ENCODE measurements at regions not wholly inside any gene's neighbourhood (a gene's known extent, or its start where the extent isn't known, plus 50 kb on each side); places are given as distances from the start of the nearest gene placed in this dataset.

DNA sequence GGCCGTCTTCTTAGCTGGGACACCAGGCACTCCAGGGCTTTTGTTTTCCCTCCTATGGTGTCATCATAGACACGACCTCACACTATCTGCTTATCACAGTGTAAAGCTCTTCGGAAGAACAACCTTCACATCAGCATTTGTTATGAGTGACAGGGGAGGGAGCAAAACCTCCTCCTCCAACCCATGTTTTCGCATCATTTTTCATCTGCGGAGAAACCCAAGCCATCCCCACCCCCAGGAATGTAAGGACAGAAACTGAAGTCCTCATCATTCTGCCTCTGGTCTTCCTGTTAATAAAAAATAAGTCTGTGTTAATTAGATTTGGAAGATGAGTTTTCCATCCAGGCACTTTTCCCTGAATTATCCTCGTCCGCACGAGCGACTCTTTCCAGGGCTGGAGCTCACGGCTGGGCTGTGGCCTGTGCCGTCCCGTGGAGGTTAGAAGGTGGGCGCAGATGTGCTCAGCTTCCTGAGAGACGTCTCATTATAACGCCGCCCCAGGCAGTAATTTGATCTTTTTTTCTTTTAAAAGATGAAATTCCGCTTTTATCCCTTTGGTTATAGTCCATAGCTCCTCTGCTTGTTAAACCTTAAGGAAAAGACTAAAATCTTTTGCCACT lies 101.6 kb upstream of the TMEM18 start:
- DNase-seq, result no peak

DNA sequence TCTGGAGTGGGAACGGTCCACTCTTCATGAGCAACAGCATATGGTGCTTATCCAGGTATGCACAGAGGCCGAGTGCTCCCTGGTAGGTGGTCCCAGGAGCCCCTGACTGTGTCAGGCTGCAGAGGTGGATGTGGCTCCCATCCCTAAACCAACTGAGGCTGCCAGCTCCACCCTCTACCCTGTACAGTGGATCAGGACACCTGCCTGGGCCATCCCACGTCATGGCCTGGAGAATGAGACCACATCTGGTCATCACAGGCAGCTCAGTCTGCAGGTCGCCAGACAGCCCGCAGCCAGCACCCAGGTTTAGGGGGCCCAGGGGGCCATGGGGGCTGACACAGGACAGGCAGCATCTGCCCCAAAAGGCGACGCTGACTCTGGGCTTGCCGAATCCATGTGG lies 100.3 kb upstream of the TMEM18 start:
- DNase-seq, result no peak

DNA sequence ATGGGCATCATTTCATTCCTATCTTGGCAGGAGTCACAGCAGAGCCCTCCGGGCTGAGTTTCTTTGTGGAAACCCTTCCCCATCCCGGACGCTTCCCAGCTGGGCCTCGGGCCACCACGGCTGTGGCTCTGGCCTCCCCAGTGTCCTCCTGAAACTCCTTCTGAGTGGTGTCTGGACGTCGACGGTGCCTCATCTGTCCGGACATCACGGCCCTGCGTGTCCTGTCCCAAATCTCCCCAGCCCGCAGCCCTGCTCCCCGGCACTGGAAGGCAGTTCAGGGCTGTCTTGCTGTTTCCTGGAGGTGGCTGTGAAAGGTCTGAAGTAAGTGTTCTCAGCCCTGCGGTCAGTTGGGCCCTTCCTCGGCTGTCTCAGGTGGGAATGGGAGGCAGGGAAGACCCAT lies 99.8 kb upstream of the TMEM18 start:
- DNase-seq, result no peak

DNA sequence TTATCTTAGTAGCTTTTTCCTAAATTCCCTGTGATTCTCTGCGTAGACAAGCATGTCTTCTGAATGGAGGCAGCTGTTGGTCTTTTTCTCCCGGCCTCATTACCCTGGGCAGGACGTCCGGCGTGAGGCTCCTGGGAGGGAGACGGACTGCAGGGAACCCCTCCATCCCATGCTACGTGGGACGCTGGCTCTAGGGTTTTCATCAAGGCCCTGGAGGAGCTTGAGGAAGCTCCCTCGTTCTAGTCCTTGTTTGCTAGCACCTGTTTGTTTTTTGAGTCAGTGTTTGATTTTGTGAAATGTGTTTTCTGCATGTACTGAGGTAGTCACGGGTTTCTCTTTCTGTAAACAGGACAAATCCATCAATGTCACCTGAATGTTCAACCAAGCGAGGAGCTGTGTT lies 99.3 kb upstream of the TMEM18 start:
- no peak for DNase-seq

DNA sequence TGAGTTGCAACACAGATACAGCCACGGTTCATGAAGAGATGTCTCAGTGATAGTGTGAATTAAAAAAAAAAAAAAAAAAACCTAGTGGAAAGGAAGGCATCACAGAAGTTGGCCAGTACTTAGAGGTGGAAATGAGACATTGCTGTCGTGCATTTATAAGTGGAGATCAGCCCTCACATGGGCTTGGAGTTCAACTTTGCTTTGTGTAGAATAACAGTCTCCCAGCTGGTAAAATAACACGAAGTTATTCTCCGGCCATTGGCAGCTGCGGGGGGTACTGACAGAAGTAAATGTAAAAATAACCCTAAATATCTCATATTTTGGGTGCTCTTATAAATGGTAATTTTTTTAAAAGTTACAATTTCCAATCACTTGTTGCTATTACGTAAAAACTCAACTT lies 98.8 kb upstream of the TMEM18 start:
- DNase-seq, result no peak

DNA sequence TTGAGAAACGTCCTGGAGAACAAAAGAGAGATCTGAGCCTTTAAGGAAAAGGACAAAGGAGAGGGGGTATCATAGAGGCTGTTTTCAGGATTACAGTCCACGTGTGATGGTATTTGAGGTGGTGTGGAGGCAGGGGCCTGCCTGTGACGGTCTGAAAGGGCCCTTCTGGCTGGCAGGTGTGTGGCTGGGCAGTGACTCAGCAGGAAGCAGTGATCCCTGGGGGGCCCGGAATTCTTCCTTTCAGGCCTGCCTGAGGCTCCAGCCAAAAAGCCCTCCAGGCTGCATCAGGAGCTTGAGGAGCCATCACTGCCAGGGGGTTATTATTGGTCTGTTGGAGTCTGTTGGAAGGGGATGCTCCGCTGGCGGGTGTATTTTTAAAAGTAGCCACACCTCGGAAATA lies 97.2 kb upstream of the TMEM18 start:
- no peak for DNase-seq

DNA sequence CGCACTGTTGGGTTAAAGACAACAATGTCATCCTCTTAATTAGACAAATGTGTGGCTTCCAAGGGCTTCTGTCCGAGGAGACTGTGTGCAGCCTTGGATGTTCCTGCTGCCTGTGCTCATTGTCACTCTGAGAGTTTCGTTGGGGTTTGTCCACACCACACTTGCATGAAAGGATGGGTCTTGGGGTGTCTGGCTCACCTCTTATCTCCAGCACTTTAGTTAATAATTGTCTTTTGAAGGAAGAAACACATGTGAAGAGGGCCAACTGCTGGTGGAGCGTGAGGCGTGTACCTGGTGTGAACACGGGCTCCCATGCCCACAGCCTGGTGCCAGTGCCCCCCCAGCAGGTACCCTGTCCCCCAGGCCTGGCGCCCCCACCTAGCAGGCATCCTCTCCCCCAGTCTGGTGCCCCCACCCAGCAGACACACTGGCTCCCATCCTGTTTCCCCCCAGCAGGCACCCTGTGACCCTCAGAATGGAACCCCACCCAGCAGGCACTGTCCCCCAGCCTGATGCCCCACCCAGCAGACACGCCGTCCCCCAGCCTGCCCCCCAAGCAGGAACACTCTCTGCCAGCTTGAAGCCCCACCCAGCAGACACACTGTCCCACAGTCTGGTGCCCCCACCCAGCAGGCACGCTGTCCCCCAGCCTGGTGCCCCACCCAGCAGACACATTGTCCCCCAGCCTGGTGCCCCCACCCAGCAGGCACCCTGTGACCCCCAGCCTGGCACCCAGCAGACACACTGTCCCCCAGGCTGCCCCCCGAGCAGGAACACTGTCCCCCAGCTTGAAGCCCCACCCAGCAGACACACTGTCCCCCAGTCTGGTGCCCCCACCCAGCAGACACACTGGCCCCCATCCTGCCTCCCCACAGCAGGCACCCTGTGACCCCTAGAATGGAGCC lies 96.3 kb upstream of the TMEM18 start:
- DNase-seq, result no peak

DNA sequence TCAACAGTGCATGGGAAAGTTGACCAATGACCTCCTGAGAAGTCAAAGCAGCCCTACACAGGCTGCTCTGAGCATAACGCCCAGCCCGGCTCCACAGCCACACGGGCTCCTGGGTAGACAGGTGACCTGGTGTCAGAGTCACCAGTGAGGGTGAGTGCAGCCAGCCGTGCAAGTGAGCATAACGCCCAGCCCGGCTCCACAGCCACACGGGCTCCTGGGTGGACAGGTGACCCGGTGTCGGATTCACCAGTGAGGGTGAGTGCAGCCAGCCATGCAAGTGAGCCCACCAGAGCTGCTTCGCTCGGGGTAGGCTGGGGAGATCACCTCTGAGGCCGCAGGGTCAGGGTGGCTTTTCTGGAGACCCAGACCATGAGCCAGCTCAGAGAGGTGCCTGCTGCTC lies 94.3 kb upstream of the TMEM18 start:
- no peak for DNase-seq

DNA sequence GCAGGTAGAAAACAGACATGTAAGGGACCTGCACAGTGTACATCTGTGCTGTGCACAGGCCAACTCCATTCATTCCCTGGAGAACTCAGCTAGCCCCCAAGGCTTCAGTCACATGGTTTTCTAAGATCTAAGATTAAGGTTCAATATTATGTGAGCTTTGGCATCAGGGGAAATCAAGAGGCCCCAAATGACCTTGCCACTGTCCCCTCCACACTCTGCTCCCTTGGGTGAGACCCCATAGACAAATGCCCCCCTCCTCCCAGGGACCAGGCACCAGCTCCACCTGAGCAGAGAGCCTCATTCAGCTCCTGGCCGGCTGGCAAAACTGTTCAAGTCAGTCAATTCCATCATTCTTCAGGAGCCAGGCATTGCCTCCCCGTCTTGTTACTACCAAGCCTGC lies 93.6 kb upstream of the TMEM18 start:
- no peak for DNase-seq

DNA sequence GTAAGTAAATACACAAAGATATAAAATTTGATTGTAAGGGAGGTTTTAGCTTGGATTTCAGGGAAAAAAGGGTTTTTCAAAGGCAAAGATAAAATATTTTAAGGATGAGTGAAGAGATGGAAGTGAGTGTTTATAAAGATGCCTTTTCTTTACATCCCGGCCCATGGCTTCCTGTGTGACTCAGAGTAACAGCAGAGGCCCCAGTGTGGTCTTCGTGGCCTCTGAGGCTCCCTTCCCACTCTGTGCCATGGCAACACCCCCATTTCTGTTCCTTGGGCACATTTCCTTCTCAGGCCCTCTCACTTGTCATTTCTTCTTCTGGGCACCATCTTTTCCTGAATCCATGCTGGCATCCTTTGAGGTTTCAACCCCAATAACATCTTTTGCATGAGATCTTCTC lies 92.6 kb upstream of the TMEM18 start:
- no peak for DNase-seq

DNA sequence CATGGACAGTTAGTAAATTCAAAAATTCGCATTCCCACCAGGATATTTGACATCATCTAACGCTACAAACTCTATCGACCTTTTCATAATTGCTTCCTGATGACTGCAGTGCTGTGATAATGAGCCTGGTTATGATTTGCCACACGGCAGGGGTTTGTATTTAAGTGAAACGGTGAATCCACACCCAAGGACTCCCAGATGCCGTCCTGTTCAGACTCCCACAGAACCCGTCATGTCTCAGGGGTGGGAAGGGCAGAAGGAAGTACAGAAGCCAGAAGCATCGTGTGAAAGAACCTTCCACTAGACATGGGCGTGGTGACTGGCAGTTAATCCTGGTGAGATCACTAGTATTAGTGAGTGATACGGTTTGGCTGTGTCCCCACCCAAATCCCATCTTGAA lies 91.2 kb upstream of the TMEM18 start:
- no peak for DNase-seq

DNA sequence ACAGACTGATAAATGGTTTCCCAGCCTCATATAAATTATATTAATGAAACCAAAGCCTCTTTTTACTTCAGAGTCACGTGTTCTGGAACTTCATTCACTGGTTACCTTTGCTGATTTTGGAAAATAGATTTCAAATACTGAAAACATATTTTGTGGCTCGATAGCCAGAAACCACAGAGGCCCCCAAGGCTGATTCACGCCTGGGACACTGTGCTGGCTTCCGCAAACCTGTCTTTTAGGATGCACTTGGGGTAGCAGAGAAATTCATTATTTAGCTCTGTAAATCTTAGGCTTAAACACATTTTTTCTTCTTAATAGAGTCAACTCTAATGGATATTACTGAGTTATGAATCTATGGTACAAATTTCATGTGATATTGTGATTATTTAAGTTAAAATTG lies 90.7 kb upstream of the TMEM18 start:
- no peak for DNase-seq

DNA sequence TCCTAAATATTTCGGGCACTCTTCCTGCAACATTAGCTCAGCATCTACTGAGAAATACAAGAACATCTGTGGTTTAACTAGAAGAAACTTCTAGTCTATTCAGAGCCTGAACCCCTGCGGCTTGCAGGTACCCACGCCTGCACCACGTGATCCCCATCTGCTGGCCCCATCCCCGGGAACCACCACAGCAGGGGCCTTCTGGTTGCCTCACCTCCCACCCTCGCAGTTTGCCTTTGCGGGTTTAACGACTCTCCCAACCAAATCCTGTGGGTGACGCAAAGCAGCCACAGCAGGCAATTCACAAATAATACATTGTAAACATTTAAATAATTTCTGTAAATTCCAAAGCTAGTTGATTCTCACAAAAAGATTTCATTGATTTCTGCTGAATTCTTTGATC lies 90.2 kb upstream of the TMEM18 start:
- peak in 1 of 2 experiments; percentile 12 for DNase-seq

DNA sequence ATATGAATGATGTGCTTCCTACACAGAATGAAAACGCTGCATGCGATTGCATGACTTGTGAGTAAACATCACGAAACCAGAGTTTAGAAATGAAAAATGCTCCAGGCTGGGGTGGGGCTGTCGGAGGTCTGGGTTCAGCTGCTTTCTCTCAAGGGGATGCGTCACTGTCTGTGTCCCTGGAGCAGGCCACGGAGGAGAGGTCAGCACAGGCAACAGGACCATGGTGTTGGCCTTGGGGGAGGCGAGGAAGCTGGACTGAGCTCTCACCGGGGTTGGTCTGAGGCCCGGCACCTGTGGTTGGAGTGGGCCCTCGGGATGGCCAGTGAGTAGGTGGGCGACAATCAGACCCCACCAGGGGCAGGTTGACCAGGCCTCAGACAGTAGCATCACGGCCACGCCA lies 89.0 kb upstream of the TMEM18 start:
- no peak for DNase-seq

DNA sequence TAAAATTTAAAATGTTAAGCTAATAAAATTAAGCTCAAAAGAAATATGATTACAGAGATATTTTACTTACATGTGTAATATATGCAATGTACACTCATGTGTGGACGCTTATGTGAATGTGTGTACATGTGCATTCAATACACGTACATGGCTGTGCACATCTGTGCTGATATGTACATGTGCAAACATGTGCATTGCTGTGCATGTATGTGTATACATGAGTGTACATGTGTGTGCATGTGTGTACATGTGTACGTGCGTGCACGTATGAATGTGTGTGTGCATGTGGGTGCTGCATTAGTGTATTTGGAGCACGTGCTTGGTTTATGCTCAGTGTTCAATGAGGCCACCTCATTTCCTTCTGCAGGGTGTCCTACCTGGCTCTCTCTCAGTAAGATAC lies 88.2 kb upstream of the TMEM18 start:
- no peak for DNase-seq

DNA sequence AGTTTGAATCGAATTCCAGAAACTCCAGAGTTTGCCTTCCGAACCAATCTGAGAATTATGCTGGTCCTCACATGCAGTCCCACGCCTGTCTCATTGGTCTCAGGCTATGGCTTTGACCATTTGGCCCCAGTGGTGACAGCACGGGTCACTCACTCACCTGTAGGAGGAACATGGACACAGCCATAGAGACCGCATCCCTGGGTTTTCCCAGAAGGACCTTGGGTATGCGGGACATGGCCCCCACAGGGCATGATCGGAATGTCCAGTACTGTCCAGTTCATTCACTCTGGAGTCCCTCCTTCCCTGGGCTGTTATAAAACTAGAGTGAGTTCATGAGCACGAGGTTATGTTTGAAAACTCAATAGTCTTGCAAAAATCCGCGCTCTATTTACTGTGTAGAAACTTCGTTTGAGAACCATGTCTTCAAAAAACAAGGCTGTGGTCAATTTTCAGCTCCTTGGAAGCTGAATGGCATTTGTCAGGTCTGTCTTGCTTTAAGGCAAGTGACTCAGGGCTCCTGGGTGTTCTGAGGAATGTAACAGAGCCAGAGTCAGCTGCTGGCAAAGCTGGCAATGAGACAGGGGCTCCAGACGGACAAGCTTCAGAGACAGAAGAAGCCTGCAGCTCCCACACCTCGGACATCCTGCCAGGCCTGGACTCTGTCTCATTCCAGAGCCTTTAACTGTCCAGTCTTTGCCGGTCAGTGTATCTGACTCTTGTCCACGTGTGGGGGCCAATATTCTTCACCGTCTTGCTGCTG lies 86.7 kb upstream of the TMEM18 start:
- no peak for DNase-seq

DNA sequence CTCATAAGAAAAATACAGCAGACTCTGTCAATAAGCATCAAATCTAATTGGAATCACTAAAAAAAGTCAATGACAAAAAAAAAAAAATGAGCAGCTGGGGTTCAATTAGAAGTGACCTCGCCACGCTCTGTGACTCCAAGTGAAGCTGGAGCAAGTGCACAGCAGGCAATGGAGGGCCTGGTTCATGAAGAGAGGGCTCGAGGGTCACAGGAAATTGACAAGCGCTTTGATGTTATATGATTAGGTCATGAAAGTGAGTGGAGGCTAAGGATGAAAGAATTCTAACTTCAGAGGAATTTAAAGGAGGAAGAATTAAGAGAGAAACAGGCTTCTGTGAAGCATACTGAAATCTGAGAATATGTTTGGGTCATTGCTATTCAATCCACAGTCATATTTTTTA lies 85.4 kb upstream of the TMEM18 start:
- no peak for DNase-seq

DNA sequence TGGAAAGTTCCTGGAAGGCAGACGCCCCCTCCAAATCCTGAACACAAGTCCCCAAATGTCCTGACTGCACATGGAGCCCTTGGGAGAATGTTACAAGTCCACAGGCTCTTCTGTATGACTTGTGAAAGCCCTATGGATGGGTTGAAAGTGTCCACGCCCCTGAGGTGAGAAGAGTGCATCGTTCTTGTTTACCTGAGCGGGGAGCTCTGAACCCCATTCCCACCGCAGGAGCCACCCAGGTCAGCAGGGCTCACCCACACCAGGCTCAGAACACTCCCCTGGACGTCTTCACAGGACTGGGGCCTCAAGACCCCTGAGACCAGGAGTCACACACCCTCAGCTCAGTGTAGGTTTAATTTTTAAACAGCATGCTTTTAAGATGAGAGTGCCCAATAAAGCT lies 84.2 kb upstream of the TMEM18 start:
- no peak for DNase-seq

DNA sequence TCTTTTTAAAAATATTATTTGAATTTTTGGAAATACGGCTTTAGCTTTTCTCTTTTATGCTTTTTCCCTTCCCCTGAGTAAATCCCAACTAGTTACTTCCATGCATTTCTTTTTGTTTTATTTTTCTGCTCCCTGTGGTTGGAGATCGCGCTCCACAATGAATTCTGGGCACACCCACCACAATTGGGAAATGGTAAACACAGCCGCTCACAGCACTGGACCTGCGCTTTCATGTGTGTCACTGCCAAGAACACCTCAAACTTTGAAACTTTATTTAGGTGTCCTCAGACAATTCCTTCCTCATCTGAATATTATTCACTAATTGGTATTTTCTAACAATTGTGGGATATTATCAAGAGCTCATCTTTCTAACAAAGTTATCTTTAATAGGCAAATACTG lies 82.8 kb upstream of the TMEM18 start:
- no peak for DNase-seq

DNA sequence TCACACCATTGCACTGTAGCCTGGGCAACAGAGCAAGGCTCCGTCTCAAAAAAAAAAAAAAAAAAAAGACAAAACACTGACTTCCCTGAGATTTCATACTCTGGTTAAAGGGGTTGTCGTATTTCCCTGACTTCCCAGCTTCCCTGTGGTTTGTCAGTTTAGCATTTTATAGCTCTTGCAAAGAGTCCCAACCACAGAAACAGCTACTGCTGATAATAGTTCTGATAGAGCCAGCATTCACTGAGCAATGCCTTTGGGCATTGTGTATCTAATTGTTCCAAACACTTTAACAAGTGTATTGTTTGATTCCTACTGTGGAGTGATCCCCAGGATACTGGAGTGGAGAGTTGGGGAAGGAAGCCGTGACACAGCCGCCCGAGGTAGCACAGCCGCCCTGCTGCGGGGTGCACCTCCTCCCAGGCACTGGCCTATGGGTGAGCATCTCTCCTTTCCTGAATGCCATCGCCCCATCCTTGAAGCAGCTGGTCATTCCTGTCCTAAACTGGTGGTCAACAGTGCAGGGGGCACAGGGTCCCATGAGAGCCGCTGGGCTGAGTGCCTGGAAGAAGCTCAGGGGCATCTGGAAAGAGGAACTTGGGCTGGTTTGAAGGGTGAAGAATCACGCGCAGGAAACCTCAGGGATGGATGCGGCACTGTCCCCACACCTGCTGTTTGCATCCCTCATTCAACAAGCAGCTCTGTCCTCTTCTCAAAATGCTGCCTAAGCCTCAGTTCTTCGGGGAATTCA lies 81.0 kb upstream of the TMEM18 start:
- no peak for DNase-seq

DNA sequence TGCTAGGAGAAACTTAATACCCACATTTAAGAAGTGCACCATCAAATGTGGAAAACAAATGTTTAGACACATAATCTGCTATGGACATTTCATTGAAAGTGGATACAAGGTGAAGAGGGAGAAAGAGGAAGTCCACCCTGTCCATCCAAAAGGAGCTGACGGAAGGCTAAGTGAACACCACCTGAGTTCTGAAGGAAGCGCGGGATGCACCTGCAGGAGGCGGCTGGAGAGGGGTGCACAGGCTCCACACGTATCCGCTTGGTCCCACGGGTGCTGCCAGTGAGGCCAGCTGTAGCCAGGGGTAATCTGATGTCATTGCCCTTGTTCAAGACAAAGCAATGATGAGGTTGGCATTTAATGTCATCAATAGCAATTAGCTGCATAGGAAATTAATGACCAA lies 75.9 kb upstream of the TMEM18 start:
- DNase-seq, result no peak

DNA sequence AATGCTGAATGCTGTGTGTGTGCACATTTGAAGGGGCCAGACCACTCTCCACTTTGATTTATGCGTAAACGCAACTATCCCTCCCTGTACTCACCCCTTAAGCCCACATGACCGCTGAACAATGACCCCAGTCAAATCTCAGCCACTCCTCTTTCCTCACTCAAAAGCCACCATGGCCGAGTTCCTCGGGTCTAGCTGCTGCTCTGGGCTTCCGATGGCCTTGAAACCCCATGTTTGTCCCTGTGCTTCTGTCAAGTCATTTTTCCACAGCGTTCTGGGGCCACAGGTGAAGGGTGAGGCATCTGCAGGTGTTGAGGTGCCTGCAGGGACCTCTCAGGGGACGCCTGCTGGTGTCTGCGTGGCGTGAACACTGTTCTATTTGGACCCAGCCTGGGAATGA lies 74.3 kb upstream of the TMEM18 start:
- DNase-seq, result no peak

DNA sequence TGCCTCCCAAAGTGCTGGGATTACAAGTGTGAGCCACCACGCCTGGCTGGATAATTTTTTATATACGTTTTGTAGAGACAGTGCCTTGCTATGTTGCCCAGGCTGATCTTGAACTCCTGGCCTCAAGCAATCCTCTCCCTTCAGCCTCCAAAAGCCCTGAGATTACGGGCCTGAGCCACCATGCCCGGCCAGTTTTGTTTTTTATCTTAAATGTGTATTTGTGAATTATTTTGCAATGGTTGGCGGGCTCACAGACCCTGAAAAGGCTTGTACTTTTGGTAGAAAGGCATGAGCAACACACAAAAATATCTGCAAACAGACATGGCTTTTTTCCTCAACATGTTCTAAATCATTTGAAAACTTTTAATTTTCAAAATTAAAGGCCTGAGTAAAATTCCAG lies 73.4 kb upstream of the TMEM18 start:
- no peak for DNase-seq
